Esophagus muscularis mucosa (tissue), 4 donors: ENCODE measurements at regions not wholly inside any gene's neighbourhood (a gene's known extent, or its start where the extent isn't known, plus 50 kb on each side); places are given as distances from the start of the nearest gene placed in this dataset.

ENCODE experiments used
- EP300 ChIP-seq: sonication (generic); formaldehyde crosslinking; IDR thresholded peaks from one replicate; pipeline ENCODE4 v1.6.1; 2017; ENCODE audit warnings: antibody characterized with exemption
- POLR2A ChIP-seq: fragments of 450-650 bp; IDR thresholded peaks from one replicate; pipeline ENCODE4 v1.6.1; 2017; ENCODE audit warnings: antibody characterized with exemption, moderate library complexity, mild to moderate bottlenecking, low read depth
- TF ChIP-seq, protein P1 (sequence below), 3 experiments: fragments of 200-600 bp in 2 of 3; fragments of 450-650 bp in 1 of 3; sonication (generic) in 2 of 3; IDR thresholded peaks; one replicate each; pipeline ENCODE4 v1.5.1; 2017 to 2019; ENCODE audit warnings: antibody characterized with exemption in 3 of 3, mild to moderate bottlenecking in 2 of 3, moderate library complexity in 1 of 3

DNA sequence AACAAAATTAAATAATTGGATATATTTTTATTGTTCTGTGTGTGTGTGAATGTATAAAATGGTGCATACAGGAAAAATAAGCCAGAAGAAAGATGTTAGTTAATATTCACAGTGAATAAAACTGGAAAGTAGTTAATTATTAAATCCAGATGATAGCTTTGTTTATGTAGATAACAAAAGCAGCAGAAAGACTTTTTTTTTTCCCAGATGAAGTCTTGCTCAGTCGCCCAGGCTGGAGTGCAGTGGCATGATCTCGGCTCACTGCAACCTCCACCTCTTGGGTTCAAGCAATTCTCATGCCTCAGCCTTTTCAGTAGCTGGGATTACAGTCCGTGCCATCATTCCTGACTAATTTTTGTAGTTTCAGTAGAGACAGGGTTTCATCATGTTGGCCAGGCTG is 140.1 kb downstream of the ZNF486 start:
- TF ChIP-seq, protein P1, sequence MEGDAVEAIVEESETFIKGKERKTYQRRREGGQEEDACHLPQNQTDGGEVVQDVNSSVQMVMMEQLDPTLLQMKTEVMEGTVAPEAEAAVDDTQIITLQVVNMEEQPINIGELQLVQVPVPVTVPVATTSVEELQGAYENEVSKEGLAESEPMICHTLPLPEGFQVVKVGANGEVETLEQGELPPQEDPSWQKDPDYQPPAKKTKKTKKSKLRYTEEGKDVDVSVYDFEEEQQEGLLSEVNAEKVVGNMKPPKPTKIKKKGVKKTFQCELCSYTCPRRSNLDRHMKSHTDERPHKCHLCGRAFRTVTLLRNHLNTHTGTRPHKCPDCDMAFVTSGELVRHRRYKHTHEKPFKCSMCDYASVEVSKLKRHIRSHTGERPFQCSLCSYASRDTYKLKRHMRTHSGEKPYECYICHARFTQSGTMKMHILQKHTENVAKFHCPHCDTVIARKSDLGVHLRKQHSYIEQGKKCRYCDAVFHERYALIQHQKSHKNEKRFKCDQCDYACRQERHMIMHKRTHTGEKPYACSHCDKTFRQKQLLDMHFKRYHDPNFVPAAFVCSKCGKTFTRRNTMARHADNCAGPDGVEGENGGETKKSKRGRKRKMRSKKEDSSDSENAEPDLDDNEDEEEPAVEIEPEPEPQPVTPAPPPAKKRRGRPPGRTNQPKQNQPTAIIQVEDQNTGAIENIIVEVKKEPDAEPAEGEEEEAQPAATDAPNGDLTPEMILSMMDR (IDR thresholded peaks at IDR 0.05) = no peak
- TF ChIP-seq POLR2A (no peak), EP300 (no peak)
